ENCODE measurements at regions not wholly inside any gene's neighbourhood (a gene's known extent, or its start where the extent isn't known, plus 50 kb on each side); places are given as distances from the start of the nearest gene placed in this dataset.

- no peak overlapping the region for H3K4me2 ChIP-seq (ENCODE audit: unreplicated experiment)
- H3K4me3 ChIP-seq = no peak overlapping the region
- H3K9me3 ChIP-seq (ENCODE audit: low read depth) = no peaks in the 10 kb centered on the region
- H3K4me1 ChIP-seq (ENCODE audit: insufficient read depth) = no peaks in the 10 kb centered on the region
- no peaks in the 10 kb centered on the region for H3F3A ChIP-seq (ENCODE audit: insufficient read depth)
- no peak for DNase-seq
- WGBS, 2 experiments (ENCODE audit: low coverage in 1 of 2, low lambda C conversion rate in 2 of 2, missing lambda C conversion rate in 2 of 2) = 39 to 47% methylated on average over 5 of the region's 5 CpGs
- no peaks in the 10 kb centered on the region for H3K9me2 ChIP-seq (ENCODE audit: insufficient read depth)
- H3K27ac ChIP-seq = no peak overlapping the region
- no peaks in the 10 kb centered on the region for H3K79me2 ChIP-seq (ENCODE audit: insufficient read depth)
- H3K36me3 ChIP-seq (ENCODE audit: low read depth) = no peaks in the 10 kb centered on the region
- in situ Hi-C loops (cut with MboI) = no loop called here
- no peak for TF ChIP-seq EZH2phosphoT487 (IDR thresholded peaks at IDR 0.05; ENCODE audit: insufficient read depth, low read depth)
- no peak for TF ChIP-seq EZH2 (IDR thresholded peaks at IDR 0.05; ENCODE audit: insufficient read depth, poor library complexity, severe bottlenecking)
- no peaks in the 10 kb centered on the region for H3K27me3 ChIP-seq (replicated peaks; ENCODE audit: insufficient read depth)
- no peak overlapping the region for H2AFZ ChIP-seq
- H3K9ac ChIP-seq = no peak overlapping the region
- no peaks in the 10 kb centered on the region for H4K20me1 ChIP-seq (ENCODE audit: insufficient read depth)
These were observed 173.0 kb upstream of the IPO5 start for GRCh38 chr13:97780486-97780885.

DNA sequence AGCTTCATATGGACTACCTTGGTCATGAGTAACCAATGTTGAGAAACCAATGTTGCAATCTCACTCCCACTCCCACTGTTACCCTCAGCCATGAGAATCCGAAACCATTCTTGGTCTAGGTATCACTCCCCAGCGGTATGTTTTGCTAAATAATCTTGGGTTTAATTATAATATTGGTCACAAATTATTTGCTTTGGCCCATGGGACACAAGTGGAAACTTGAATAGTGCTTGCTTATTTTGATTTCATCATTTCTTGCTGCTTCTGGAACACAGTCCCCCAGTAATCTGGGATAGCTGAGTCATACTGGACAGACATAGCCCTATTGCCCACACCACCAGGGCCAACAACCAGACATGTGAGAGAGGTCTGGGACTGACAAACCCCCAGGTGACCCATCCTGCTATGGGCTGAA is 171.6 kb upstream of the IPO5 start:
- no peaks in the 10 kb centered on the region for H3F3A ChIP-seq (ENCODE audit: insufficient read depth)
- peak; percentile 2 for DNase-seq
- no peak overlapping the region for H3K9ac ChIP-seq
- 32 to 40% methylated on average over 2 of the region's 2 CpGs for WGBS, 2 experiments (ENCODE audit: low coverage in 1 of 2, low lambda C conversion rate in 2 of 2, missing lambda C conversion rate in 2 of 2)
- H3K9me3 ChIP-seq (ENCODE audit: low read depth) = no peaks in the 10 kb centered on the region
- no peaks in the 10 kb centered on the region for H3K4me1 ChIP-seq (ENCODE audit: insufficient read depth)
- H3K27ac ChIP-seq = no peak overlapping the region
- H3K79me2 ChIP-seq (ENCODE audit: insufficient read depth) = no peaks in the 10 kb centered on the region
- in situ Hi-C loops (cut with MboI) = no loop called here
- H4K20me1 ChIP-seq (ENCODE audit: insufficient read depth) = no peaks in the 10 kb centered on the region
- H3K4me2 ChIP-seq (ENCODE audit: unreplicated experiment) = no peak overlapping the region
- no peak overlapping the region for H3K4me3 ChIP-seq
- TF ChIP-seq EZH2 (IDR thresholded peaks at IDR 0.05; ENCODE audit: insufficient read depth, poor library complexity, severe bottlenecking) (no peak), EZH2phosphoT487 (IDR thresholded peaks at IDR 0.05; ENCODE audit: insufficient read depth, low read depth) (no peak)
- no peaks in the 10 kb centered on the region for H3K36me3 ChIP-seq (ENCODE audit: low read depth)
- H2AFZ ChIP-seq = no peak overlapping the region
- no peaks in the 10 kb centered on the region for H3K9me2 ChIP-seq (ENCODE audit: insufficient read depth)
- H3K27me3 ChIP-seq (replicated peaks; ENCODE audit: insufficient read depth) = no peaks in the 10 kb centered on the region

- Histone ChIP-seq H4K20me1 (ENCODE audit: insufficient read depth) (no peaks in the 10 kb centered on the region), H3F3A (ENCODE audit: insufficient read depth) (no peaks in the 10 kb centered on the region), H3K36me3 (ENCODE audit: low read depth) (no peaks in the 10 kb centered on the region), H3K9me3 (ENCODE audit: low read depth) (no peaks in the 10 kb centered on the region), H3K9me2 (ENCODE audit: insufficient read depth) (no peaks in the 10 kb centered on the region), H3K4me1 (ENCODE audit: insufficient read depth) (no peaks in the 10 kb centered on the region), H3K27me3 (replicated peaks; ENCODE audit: insufficient read depth) (no peaks in the 10 kb centered on the region), H3K9ac (no peak overlapping the region), H2AFZ (no peak overlapping the region), H3K27ac (no peak overlapping the region), H3K79me2 (ENCODE audit: insufficient read depth) (no peaks in the 10 kb centered on the region), H3K4me2 (ENCODE audit: unreplicated experiment) (no peak overlapping the region), H3K4me3 (no peak overlapping the region)
- WGBS, 2 experiments (ENCODE audit: low coverage in 1 of 2, low lambda C conversion rate in 2 of 2, missing lambda C conversion rate in 2 of 2) = 56 to 75% methylated on average over 1 of the region's 1 CpG
- no peak for DNase-seq
- no peak for TF ChIP-seq EZH2 (IDR thresholded peaks at IDR 0.05; ENCODE audit: insufficient read depth, poor library complexity, severe bottlenecking)
- TF ChIP-seq EZH2phosphoT487 (IDR thresholded peaks at IDR 0.05; ENCODE audit: insufficient read depth, low read depth) = no peak
- in situ Hi-C loops (cut with MboI) = no loop called here
These were observed 167.0 kb upstream of the IPO5 start for GRCh38 chr13:97786510-97786909.

- no peaks in the 10 kb centered on the region for H3F3A ChIP-seq (ENCODE audit: insufficient read depth)
- no peaks in the 10 kb centered on the region for H3K9me3 ChIP-seq (ENCODE audit: low read depth)
- no peak overlapping the region for H3K27ac ChIP-seq
- H4K20me1 ChIP-seq (ENCODE audit: insufficient read depth) = no peaks in the 10 kb centered on the region
- H3K4me2 ChIP-seq (ENCODE audit: unreplicated experiment) = no peak overlapping the region
- no peak overlapping the region for H2AFZ ChIP-seq
- H3K79me2 ChIP-seq (ENCODE audit: insufficient read depth) = no peaks in the 10 kb centered on the region
- no peaks in the 10 kb centered on the region for H3K27me3 ChIP-seq (replicated peaks; ENCODE audit: insufficient read depth)
- H3K9me2 ChIP-seq (ENCODE audit: insufficient read depth) = no peaks in the 10 kb centered on the region
- 35 to 40% methylated on average over 4 of the region's 4 CpGs for whole genome bisulfite sequencing, 2 experiments (ENCODE audit: low coverage in 1 of 2, low lambda C conversion rate in 2 of 2, missing lambda C conversion rate in 2 of 2)
- H3K4me1 ChIP-seq (ENCODE audit: insufficient read depth) = no peaks in the 10 kb centered on the region
- DNase-seq = peak; percentile 7
- in situ Hi-C loops (cut with MboI) = no loop called here
- TF ChIP-seq EZH2phosphoT487 (IDR thresholded peaks at IDR 0.05; ENCODE audit: insufficient read depth, low read depth) = no peak
- no peak for TF ChIP-seq EZH2 (IDR thresholded peaks at IDR 0.05; ENCODE audit: insufficient read depth, poor library complexity, severe bottlenecking)
- no peak overlapping the region for H3K9ac ChIP-seq
- H3K4me3 ChIP-seq = no peak overlapping the region
- H3K36me3 ChIP-seq (ENCODE audit: low read depth) = no peaks in the 10 kb centered on the region
These were observed 155.9 kb upstream of the IPO5 start for GRCh38 chr13:97797553-97797952.
